HepG2 (cell line): ENCODE measurements at regions not wholly inside any gene's neighbourhood (a gene's known extent, or its start where the extent isn't known, plus 50 kb on each side); places are given as distances from the start of the nearest gene placed in this dataset.

Source experiments
- MAFF ChIP-seq: IDR thresholded peaks from 2 replicates; pipeline ENCODE4 v1.6.1; 2011; ENCODE audit warnings: low read depth, low read length, improper control_type of control experiment
- PHF5A ChIP-seq: IDR thresholded peaks from one replicate; pipeline ENCODE4 v1.6.1; 2018; ENCODE audit warnings: low read depth, missing genetic modification reagents; ENCODE audit not compliant: unreplicated experiment
- POLR2AphosphoS2 ChIP-seq: IDR thresholded peaks from 2 replicates; pipeline ENCODE4 v1.6.1; 2011; ENCODE audit warnings: low read depth, low read length, improper control_type of control experiment
- RAD21 ChIP-seq: fragments of 450-650 bp; formaldehyde crosslinking; IDR thresholded peaks from 2 replicates; pipeline ENCODE4 v1.5.0; 2020; ENCODE audit warnings: mild to moderate bottlenecking
- ZBTB3 ChIP-seq: sonication (generic); formaldehyde crosslinking; IDR thresholded peaks from 2 replicates; pipeline ENCODE4 v1.4.0; 2020; ENCODE audit warnings: low read depth, mild to moderate bottlenecking, moderate library complexity, missing genetic modification reagents, borderline replicate concordance
- ZNF44 ChIP-seq: sonication (generic); formaldehyde crosslinking; IDR thresholded peaks from 2 replicates; pipeline ENCODE4 v1.5.1; 2020; ENCODE audit warnings: mild to moderate bottlenecking, missing genetic modification reagents
- ZNF724P ChIP-seq: sonication (generic); formaldehyde crosslinking; IDR thresholded peaks from 2 replicates; pipeline ENCODE4 v1.8.0; 2022; ENCODE audit warnings: missing genetic modification reagents, borderline replicate concordance
- TF ChIP-seq, protein P1 (sequence below): sonication (generic); formaldehyde crosslinking; IDR thresholded peaks from 2 replicates; pipeline ENCODE4 v1.8.1; 2022; ENCODE audit warnings: low read depth, mild to moderate bottlenecking, missing genetic modification reagents
- TF ChIP-seq, protein P2 (sequence below): sonication (generic); formaldehyde crosslinking; IDR thresholded peaks from 2 replicates; pipeline ENCODE4 v1.4.0; 2020; ENCODE audit warnings: missing genetic modification reagents, borderline replicate concordance

DNA sequence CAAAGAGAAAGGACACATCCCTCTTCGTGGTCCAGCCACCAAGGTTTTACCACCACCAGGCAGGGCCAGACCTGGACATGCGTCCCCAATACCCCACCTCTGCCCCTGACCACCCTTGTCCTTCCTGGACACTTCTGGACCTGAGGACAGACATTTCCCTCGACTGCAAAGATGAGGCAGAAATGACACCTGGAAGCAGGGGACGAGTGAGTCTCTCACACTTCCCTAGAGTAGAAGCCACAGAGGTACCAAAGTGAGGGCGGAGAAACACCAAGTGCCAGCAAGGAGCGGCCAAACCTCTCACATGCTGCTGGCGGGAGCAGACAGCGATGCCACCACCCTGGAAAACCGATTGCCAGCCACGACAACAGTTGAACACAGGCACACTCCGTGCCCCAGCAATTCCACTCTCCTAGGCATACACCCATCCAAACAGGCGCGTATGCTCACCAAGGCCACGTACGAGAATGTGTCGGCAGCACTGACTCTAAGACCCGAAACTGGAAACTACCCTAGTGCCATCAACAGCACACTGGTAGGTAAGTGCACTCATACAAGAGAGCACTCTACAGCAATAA is 207.0 kb upstream of the NSMCE3 start (continued):
- TF ChIP-seq PHF5A (CRISPR knock-in tag) (no peak), MAFF (no peak), RAD21 (CRISPR knock-in tag) (no peak), ZNF724P (CRISPR knock-in tag) (no peak), ZNF44 (CRISPR knock-in tag) (no peak), POLR2AphosphoS2 (no peak), ZBTB3 (CRISPR knock-in tag) (no peak)
- TF ChIP-seq, protein P1, sequence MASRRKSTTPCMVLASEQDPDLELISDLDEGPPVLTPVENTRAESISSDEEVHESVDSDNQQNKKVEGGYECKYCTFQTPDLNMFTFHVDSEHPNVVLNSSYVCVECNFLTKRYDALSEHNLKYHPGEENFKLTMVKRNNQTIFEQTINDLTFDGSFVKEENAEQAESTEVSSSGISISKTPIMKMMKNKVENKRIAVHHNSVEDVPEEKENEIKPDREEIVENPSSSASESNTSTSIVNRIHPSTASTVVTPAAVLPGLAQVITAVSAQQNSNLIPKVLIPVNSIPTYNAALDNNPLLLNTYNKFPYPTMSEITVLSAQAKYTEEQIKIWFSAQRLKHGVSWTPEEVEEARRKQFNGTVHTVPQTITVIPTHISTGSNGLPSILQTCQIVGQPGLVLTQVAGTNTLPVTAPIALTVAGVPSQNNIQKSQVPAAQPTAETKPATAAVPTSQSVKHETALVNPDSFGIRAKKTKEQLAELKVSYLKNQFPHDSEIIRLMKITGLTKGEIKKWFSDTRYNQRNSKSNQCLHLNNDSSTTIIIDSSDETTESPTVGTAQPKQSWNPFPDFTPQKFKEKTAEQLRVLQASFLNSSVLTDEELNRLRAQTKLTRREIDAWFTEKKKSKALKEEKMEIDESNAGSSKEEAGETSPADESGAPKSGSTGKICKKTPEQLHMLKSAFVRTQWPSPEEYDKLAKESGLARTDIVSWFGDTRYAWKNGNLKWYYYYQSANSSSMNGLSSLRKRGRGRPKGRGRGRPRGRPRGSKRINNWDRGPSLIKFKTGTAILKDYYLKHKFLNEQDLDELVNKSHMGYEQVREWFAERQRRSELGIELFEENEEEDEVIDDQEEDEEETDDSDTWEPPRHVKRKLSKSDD (CRISPR knock-in tag): no peak
- TF ChIP-seq, protein P2, sequence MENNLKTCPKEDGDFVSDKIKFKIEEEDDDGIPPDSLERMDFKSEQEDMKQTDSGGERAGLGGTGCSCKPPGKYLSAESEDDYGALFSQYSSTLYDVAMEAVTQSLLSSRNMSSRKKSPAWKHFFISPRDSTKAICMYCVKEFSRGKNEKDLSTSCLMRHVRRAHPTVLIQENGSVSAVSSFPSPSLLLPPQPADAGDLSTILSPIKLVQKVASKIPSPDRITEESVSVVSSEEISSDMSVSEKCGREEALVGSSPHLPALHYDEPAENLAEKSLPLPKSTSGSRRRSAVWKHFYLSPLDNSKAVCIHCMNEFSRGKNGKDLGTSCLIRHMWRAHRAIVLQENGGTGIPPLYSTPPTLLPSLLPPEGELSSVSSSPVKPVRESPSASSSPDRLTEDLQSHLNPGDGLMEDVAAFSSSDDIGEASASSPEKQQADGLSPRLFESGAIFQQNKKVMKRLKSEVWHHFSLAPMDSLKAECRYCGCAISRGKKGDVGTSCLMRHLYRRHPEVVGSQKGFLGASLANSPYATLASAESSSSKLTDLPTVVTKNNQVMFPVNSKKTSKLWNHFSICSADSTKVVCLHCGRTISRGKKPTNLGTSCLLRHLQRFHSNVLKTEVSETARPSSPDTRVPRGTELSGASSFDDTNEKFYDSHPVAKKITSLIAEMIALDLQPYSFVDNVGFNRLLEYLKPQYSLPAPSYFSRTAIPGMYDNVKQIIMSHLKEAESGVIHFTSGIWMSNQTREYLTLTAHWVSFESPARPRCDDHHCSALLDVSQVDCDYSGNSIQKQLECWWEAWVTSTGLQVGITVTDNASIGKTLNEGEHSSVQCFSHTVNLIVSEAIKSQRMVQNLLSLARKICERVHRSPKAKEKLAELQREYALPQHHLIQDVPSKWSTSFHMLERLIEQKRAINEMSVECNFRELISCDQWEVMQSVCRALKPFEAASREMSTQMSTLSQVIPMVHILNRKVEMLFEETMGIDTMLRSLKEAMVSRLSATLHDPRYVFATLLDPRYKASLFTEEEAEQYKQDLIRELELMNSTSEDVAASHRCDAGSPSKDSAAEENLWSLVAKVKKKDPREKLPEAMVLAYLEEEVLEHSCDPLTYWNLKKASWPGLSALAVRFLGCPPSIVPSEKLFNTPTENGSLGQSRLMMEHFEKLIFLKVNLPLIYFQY (CRISPR knock-in tag): no peak
- TF ChIP-seq, all 625 proteins: peak for 0
